Common myeloid progenitor, CD34-positive (primary cell): ENCODE measurements at regions not wholly inside any gene's neighbourhood (a gene's known extent, or its start where the extent isn't known, plus 50 kb on each side); places are given as distances from the start of the nearest gene placed in this dataset.

ENCODE experiments used
- CTCF ChIA-PET: fragments of 350-600 bp; sonication (Branson Sonifier 250); formaldehyde crosslinking; loops from one replicate; lab custom pipeline; 2021; ENCODE audit warnings: antibody characterized with exemption; lab: Charles Lee
- POLR2A ChIA-PET: fragments of 350-600 bp; sonication (Branson Sonifier 250); formaldehyde crosslinking; loops from one replicate; lab custom pipeline; 2021; ENCODE audit warnings: antibody characterized with exemption; lab: Charles Lee
- DNase-seq, 3 donors: peaks; one replicate each; pipeline versions ENCODE4 v3.0.0 to v3.0.0-alpha.2; 2013
- H3K27ac ChIP-seq, 2 experiments: 1 replicate in 1 of 2; 2 replicates in 1 of 2; pipeline ENCODE4 v1.7.0; 2013; ENCODE audit warnings: inconsistent platforms in 2 of 2, low read length in 2 of 2, mild to moderate bottlenecking in 2 of 2, low read depth in 1 of 2, moderate library complexity in 1 of 2; ENCODE audit not compliant: severe bottlenecking in 2 of 2, insufficient read depth in 1 of 2, poor library complexity in 1 of 2
- H3K27me3 ChIP-seq, 5 experiments: replicated peaks in 2 of 5; 1 replicate in 3 of 5; 2 replicates in 2 of 5; pipeline versions ENCODE4 v1.6.1 to v1.7.0; 2013; ENCODE audit warnings: low read length in 4 of 5, mild to moderate bottlenecking in 2 of 5, moderate library complexity in 2 of 5, inconsistent platforms in 1 of 5; ENCODE audit not compliant: insufficient read depth in 5 of 5, control insufficient read depth in 4 of 5
- H3K36me3 ChIP-seq, 4 experiments: 1 replicate in 2 of 4; 2 replicates in 2 of 4; pipeline versions ENCODE4 v1.6.1 to v1.7.0; 2013; ENCODE audit warnings: low read length in 3 of 4, control low read depth in 1 of 4, mild to moderate bottlenecking in 1 of 4; ENCODE audit not compliant: control insufficient read depth in 4 of 4, insufficient read depth in 4 of 4
- H3K4me1 ChIP-seq, 4 experiments: 1 replicate in 3 of 4; 2 replicates in 1 of 4; pipeline versions ENCODE4 v1.6.1 to v1.7.1; 2013; ENCODE audit warnings: low read length in 3 of 4, mild to moderate bottlenecking in 3 of 4, control low read depth in 1 of 4, inconsistent platforms in 1 of 4, moderate library complexity in 1 of 4; ENCODE audit not compliant: control insufficient read depth in 4 of 4, insufficient read depth in 4 of 4; ENCODE audit errors: control extremely low read depth in 1 of 4
- H3K4me3 ChIP-seq, 7 experiments: 1 replicate in 4 of 7; 2 replicates in 3 of 7; pipeline versions ENCODE4 v1.5.1 to v1.7.0; 2013; ENCODE audit warnings: mild to moderate bottlenecking in 7 of 7, low read length in 6 of 7, moderate library complexity in 6 of 7, inconsistent platforms in 2 of 7, low read depth in 2 of 7, control low read depth in 1 of 7; ENCODE audit not compliant: insufficient read depth in 4 of 7, control insufficient read depth in 1 of 7; ENCODE audit errors: extremely low read depth in 1 of 7
- H3K9me3 ChIP-seq, 5 experiments: 1 replicate in 4 of 5; 2 replicates in 1 of 5; pipeline versions ENCODE4 v1.6.1 to v1.7.1; 2013; ENCODE audit warnings: low read length in 4 of 5, mild to moderate bottlenecking in 2 of 5, inconsistent platforms in 1 of 5, low read depth in 1 of 5, moderate library complexity in 1 of 5; ENCODE audit not compliant: control insufficient read depth in 4 of 5, insufficient read depth in 2 of 5; ENCODE audit errors: control extremely low read depth in 1 of 5
- WGBS: methylation state at CpG from one replicate; pipeline ENCODE4 v1.1.5; 2013; ENCODE audit not compliant: insufficient coverage; 5-methylcytosine and 5-hydroxymethylcytosine counted together

- CTCF ChIA-PET = no interaction called here
- no peak for DNase-seq
- no peak overlapping the region for H3K27ac ChIP-seq
- H3K4me3 ChIP-seq = no peak overlapping the region
- H3K27me3 ChIP-seq = no peaks in the 10 kb centered on the region
- H3K4me1 ChIP-seq = peaks cover 7 to 25% (median 11%) of the 10 kb centered on the region in 4 experiments
- no peaks in the 10 kb centered on the region for H3K9me3 ChIP-seq
- POLR2A ChIA-PET = no interaction called here
- 93% methylated on average over 2 of the region's 3 CpGs for WGBS
- H3K36me3 ChIP-seq = no peaks in the 10 kb centered on the region
These were observed 227.8 kb upstream of the JUN start for GRCh38 chr1:59011663-59012062.

GRCh38 chr1:59012378-59012777, 228.5 kb upstream of the JUN start:
- ChIA-PET POLR2A (no interaction called here), CTCF (interaction anchor here (0.7 to 1.5 kb wide), 3 partner anchors 10 to 35 kb away, joined by 3 read pairs; no protein-coding TSS in a partner anchor)
- DNase-seq = no peak
- Histone ChIP-seq H3K9me3 (no peaks in the 10 kb centered on the region), H3K4me3 (no peak overlapping the region), H3K36me3 (no peaks in the 10 kb centered on the region), H3K27ac (no peak overlapping the region), H3K27me3 (no peaks in the 10 kb centered on the region), H3K4me1 (peaks cover 7 to 19% (median 10%) of the 10 kb centered on the region in 4 experiments)
- WGBS = 100% methylated on average over 2 of the region's 3 CpGs

GRCh38 chr1:59013276-59013927, 229.6 kb upstream of the JUN start:
- Histone ChIP-seq H3K4me1 (peaks cover 0 to 9% (median 3%) of the 10 kb centered on the region in 4 experiments), H3K27ac (no peak overlapping the region), H3K36me3 (no peaks in the 10 kb centered on the region), H3K4me3 (peak overlapping the region in 1 of 7 experiments; percentile 24), H3K9me3 (no peaks in the 10 kb centered on the region), H3K27me3 (no peaks in the 10 kb centered on the region)
- WGBS = 50% methylated on average over 16 of the region's 16 CpGs
- ChIA-PET CTCF (interaction anchor here (0.5 to 1.5 kb wide), 4 partner anchors 11 to 234 kb away, joined by 3 read pairs; no protein-coding TSS in a partner anchor), POLR2A (no interaction called here)
- DNase-seq = no peak

- no peak for DNase-seq
- H3K4me1 ChIP-seq = peaks cover 0 to 8% (median 3%) of the 10 kb centered on the region in 4 experiments
- H3K27me3 ChIP-seq = no peaks in the 10 kb centered on the region
- POLR2A ChIA-PET = no interaction called here
- H3K4me3 ChIP-seq = no peak overlapping the region
- CTCF ChIA-PET = interaction anchor here (1.5 kb wide), 1 partner anchor 12 kb away, joined by 3 read pairs; no protein-coding TSS in a partner anchor
- no CpG with 5 or more reads among the region's 3 CpGs for WGBS
- H3K27ac ChIP-seq = no peak overlapping the region
- no peaks in the 10 kb centered on the region for H3K9me3 ChIP-seq
- H3K36me3 ChIP-seq = no peaks in the 10 kb centered on the region
These were observed 230.1 kb upstream of the JUN start for GRCh38 chr1:59013928-59014279.

- Histone ChIP-seq H3K9me3 (no peaks in the 10 kb centered on the region), H3K4me3 (no peak overlapping the region), H3K27ac (no peak overlapping the region), H3K27me3 (no peaks in the 10 kb centered on the region), H3K36me3 (no peaks in the 10 kb centered on the region), H3K4me1 (peaks cover 1 to 13% (median 6%) of the 10 kb centered on the region in 4 experiments)
- CTCF ChIA-PET = interaction anchor here (1.1 kb wide), 1 partner anchor 10 kb away, joined by 3 read pairs; no protein-coding TSS in a partner anchor
- WGBS = 95% methylated on average over 2 of the region's 2 CpGs
- DNase-seq = no peak
- POLR2A ChIA-PET = no interaction called here
These were observed 231.0 kb upstream of the JUN start for GRCh38 chr1:59014827-59015226.

GRCh38 chr1:59015708-59016107, 231.9 kb upstream of the JUN start:
- ChIA-PET POLR2A (no interaction called here), CTCF (no interaction called here)
- Histone ChIP-seq H3K4me3 (no peak overlapping the region), H3K36me3 (no peaks in the 10 kb centered on the region), H3K4me1 (peaks cover 4 to 21% (median 14%) of the 10 kb centered on the region in 4 experiments), H3K27ac (no peak overlapping the region), H3K27me3 (no peaks in the 10 kb centered on the region), H3K9me3 (no peaks in the 10 kb centered on the region)
- WGBS = 64% methylated on average over 4 of the region's 4 CpGs
- no peak for DNase-seq

GRCh38 chr1:59016390-59016789, 232.5 kb upstream of the JUN start:
- Histone ChIP-seq H3K27me3 (no peaks in the 10 kb centered on the region), H3K9me3 (no peaks in the 10 kb centered on the region), H3K27ac (no peak overlapping the region), H3K36me3 (no peaks in the 10 kb centered on the region), H3K4me3 (no peak overlapping the region), H3K4me1 (peaks cover 4 to 22% (median 16%) of the 10 kb centered on the region in 4 experiments)
- 100% methylated on average over 2 of the region's 2 CpGs for WGBS
- DNase-seq = no peak
- ChIA-PET POLR2A (no interaction called here), CTCF (no interaction called here)
